ENCODE measurements at regions not wholly inside any gene's neighbourhood (a gene's known extent, or its start where the extent isn't known, plus 50 kb on each side); places are given as distances from the start of the nearest gene placed in this dataset.

- Histone ChIP-seq H3K9me3 (ENCODE audit: severe bottlenecking) (no peaks in the 10 kb centered on the region), H3K4me3 (ENCODE audit: low read depth, low read length) (no peak overlapping the region), H3K27ac (no peak overlapping the region), H3K36me3 (no peaks in the 10 kb centered on the region), H3K27me3 (ENCODE audit: insufficient read depth, low read depth, severe bottlenecking) (no peaks in the 10 kb centered on the region)
- TF ChIP-seq CTCF (IDR thresholded peaks at IDR 0.05; ENCODE audit: low read depth, low read length), result no peak
- DNase-seq, result no peak
Observed at GRCh38 chr7:67678419-67678818, 681.8 kb downstream of the TYW1 start.

GRCh38 chr7:67683628-67684027 is 687.0 kb downstream of the TYW1 start:
- Histone ChIP-seq H3K36me3 (no peaks in the 10 kb centered on the region), H3K27ac (no peak overlapping the region), H3K4me3 (ENCODE audit: low read depth, low read length) (no peak overlapping the region), H3K9me3 (ENCODE audit: severe bottlenecking) (no peaks in the 10 kb centered on the region), H3K27me3 (ENCODE audit: insufficient read depth, low read depth, severe bottlenecking) (no peaks in the 10 kb centered on the region)
- no peak for TF ChIP-seq CTCF (IDR thresholded peaks at IDR 0.05; ENCODE audit: low read depth, low read length)
- DNase-seq, result no peak

DNA sequence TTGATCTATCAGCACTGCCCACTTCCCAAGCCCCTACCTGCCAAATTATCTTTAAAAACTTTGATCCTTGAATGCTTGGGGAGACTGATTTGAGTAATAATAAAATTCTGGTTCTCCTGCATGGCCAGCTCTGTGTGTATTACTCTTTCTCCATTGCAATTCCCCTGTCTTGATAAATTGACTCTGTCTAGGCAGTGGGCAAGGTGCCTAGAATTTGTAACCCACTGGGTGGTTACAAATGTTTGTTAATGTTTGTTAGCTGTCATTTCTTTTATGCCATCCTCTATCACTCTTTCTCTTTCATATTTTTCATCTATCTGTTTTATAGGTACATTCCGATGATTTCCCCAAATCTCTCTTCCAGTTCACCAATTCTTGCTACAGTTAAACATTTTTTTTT is 694.1 kb downstream of the TYW1 start:
- Histone ChIP-seq H3K27me3 (ENCODE audit: insufficient read depth, low read depth, severe bottlenecking) (no peaks in the 10 kb centered on the region), H3K9me3 (ENCODE audit: severe bottlenecking) (no peaks in the 10 kb centered on the region), H3K4me3 (ENCODE audit: low read depth, low read length) (no peak overlapping the region), H3K27ac (no peak overlapping the region), H3K36me3 (no peaks in the 10 kb centered on the region)
- DNase-seq, result no peak
- TF ChIP-seq CTCF (IDR thresholded peaks at IDR 0.05; ENCODE audit: low read depth, low read length), result no peak

DNA sequence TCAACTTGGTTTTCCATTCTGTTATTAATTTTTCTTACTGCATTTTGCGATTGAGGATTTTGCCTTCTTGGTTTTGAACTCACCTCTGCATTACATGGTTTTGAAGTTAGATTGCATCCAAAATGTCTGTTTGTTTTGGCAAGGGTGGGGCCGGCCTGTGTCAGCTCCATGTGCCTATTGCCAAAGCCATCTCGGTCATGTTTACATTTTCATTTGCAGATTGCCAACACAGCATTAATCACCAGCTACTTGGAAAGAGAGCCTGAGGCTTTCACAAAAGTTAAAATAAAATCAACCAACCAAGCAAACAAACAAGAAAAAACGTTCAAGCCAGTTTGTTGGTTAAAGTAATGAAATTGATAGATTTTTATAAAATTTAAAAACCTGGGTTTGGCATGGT is 695.8 kb downstream of the TYW1 start:
- DNase-seq, result no peak

GRCh38 chr7:67696124-67696523 is 699.5 kb downstream of the TYW1 start:
- H3K36me3 ChIP-seq, result no peaks in the 10 kb centered on the region
- H3K9me3 ChIP-seq (ENCODE audit: severe bottlenecking), result no peaks in the 10 kb centered on the region
- no peak overlapping the region for H3K27ac ChIP-seq
- DNase-seq, result no peak
- H3K4me3 ChIP-seq (ENCODE audit: low read depth, low read length), result no peak overlapping the region
- no peaks in the 10 kb centered on the region for H3K27me3 ChIP-seq (ENCODE audit: insufficient read depth, low read depth, severe bottlenecking)
- TF ChIP-seq CTCF (IDR thresholded peaks at IDR 0.05; ENCODE audit: low read depth, low read length), result no peak

More for the DNA sequence above, 695.8 kb downstream of the TYW1 start:
- Histone ChIP-seq H3K9me3 (ENCODE audit: severe bottlenecking) (no peaks in the 10 kb centered on the region), H3K27me3 (ENCODE audit: insufficient read depth, low read depth, severe bottlenecking) (no peaks in the 10 kb centered on the region), H3K36me3 (no peaks in the 10 kb centered on the region), H3K27ac (no peak overlapping the region), H3K4me3 (ENCODE audit: low read depth, low read length) (no peak overlapping the region)
- TF ChIP-seq CTCF (IDR thresholded peaks at IDR 0.05; ENCODE audit: low read depth, low read length), result no peak

- H3K36me3 ChIP-seq, result no peaks in the 10 kb centered on the region
- no peak for DNase-seq
Observed at GRCh38 chr7:67696878-67697277, 700.2 kb downstream of the TYW1 start.

More at GRCh38 chr7:67696878-67697277, 700.2 kb downstream of the TYW1 start:
- H3K4me3 ChIP-seq (ENCODE audit: low read depth, low read length), result no peak overlapping the region
- no peak overlapping the region for H3K27ac ChIP-seq
- no peaks in the 10 kb centered on the region for H3K27me3 ChIP-seq (ENCODE audit: insufficient read depth, low read depth, severe bottlenecking)
- H3K9me3 ChIP-seq (ENCODE audit: severe bottlenecking), result no peaks in the 10 kb centered on the region
- no peak for TF ChIP-seq CTCF (IDR thresholded peaks at IDR 0.05; ENCODE audit: low read depth, low read length)
